ENCODE measurements at regions not wholly inside any gene's neighbourhood (a gene's known extent, or its start where the extent isn't known, plus 50 kb on each side); places are given as distances from the start of the nearest gene placed in this dataset.
A peak's percentile ranks its signal among the peaks of the same experiment; 100 is the strongest.

DNA sequence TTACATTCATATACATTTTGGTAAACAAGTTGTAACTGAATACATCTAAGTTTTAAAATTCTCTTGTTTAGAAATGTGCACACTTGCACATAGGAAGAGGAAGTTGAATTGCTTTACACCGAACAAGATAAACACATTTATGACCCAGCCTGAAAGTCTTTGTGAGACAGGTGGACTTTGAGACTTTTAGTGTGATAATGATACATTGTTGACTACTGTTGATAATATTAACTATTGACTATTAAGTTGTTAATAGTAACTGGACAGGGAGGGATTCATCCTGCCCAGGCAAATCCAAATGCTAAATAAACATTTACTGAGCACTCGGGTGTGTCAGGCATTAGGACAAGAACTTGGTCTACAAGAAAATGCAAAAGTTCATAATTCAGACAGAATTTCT lies 68.0 kb downstream of the AVPR1A start:
- H3K4me3 ChIP-seq, result no peak overlapping the region
- no peak overlapping the region for H3K9ac ChIP-seq (ENCODE audit: insufficient read depth in 1 of 2, low read length in 2 of 2)
- no peak overlapping the region for H3K27ac ChIP-seq (ENCODE audit: low read depth in 1 of 2, low read length in 1 of 2)
- no peaks in the 10 kb centered on the region for H3K9me3 ChIP-seq (ENCODE audit: control insufficient read depth in 4 of 4, insufficient read depth in 3 of 4, low read length in 3 of 4)
- DNase-seq, result no peak
- no peak for ATAC-seq (ENCODE audit: insufficient read depth, low FRiP score)
- no peaks in the 10 kb centered on the region for H3K36me3 ChIP-seq (ENCODE audit: control insufficient read depth in 4 of 4, insufficient read depth in 4 of 4, low read length in 4 of 4)
- H3K27me3 ChIP-seq (ENCODE audit: control insufficient read depth in 3 of 3, insufficient read depth in 3 of 3, low read length in 2 of 3), result peaks cover 0 to 6% (median 0%) of the 10 kb centered on the region in 3 donors
- H3K4me1 ChIP-seq (ENCODE audit: control insufficient read depth in 5 of 5, insufficient read depth in 5 of 5, low read length in 5 of 5), result no peaks in the 10 kb centered on the region
- TF ChIP-seq CTCF (IDR thresholded peaks at IDR 0.05; ENCODE audit: control extremely low read depth, extremely low read depth), result no peak
- 51 to 61% methylated on average over 2 of the region's 2 CpGs for WGBS, 2 donors

DNA sequence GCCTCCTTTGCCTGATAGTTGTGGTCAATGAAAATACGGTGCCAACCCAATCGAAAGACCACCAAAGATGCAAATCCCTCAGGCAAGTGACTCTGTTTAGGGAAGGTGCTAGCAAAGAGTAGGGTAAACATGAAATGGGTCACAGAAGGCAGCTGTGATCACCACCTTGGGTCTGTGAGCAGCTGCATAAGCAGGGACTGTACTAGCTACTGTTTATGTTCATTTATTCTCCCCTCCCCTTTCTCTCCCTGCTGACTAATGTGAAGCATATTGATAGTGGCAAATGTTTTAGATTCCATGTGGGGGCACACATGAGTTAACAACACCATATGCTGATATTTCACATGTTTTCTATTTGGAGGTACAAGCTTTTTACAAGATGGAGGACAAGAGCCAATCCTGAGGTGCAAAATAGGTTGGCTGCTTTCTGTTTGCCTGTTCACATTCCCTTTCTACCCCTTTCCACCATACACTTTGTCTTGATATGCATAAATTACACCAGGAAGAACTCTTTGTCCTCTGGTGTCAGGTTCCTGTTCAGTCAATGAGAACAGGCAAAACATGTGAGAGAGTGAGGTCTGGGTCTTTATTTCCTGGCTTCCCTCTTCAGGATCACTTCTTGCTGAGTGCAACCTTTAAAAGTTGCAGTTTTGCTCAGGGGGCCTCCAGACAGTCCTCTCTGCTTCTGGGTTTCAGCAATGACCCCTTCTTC lies 71.1 kb downstream of the AVPR1A start:
- DNase-seq (peak in 1 of 3 donors; percentile 13), ATAC-seq (ENCODE audit: insufficient read depth, low FRiP score) (no peak)
- Histone ChIP-seq H3K36me3 (ENCODE audit: control insufficient read depth in 4 of 4, insufficient read depth in 4 of 4, low read length in 4 of 4) (no peaks in the 10 kb centered on the region), H3K9ac (ENCODE audit: insufficient read depth in 1 of 2, low read length in 2 of 2) (no peak overlapping the region), H3K27me3 (ENCODE audit: control insufficient read depth in 3 of 3, insufficient read depth in 3 of 3, low read length in 2 of 3) (peaks cover 0 to 28% (median 0%) of the 10 kb centered on the region in 3 donors), H3K9me3 (ENCODE audit: control insufficient read depth in 4 of 4, insufficient read depth in 3 of 4, low read length in 3 of 4) (no peaks in the 10 kb centered on the region), H3K4me1 (ENCODE audit: control insufficient read depth in 5 of 5, insufficient read depth in 5 of 5, low read length in 5 of 5) (no peaks in the 10 kb centered on the region), H3K4me3 (no peak overlapping the region), H3K27ac (ENCODE audit: low read depth in 1 of 2, low read length in 1 of 2) (no peak overlapping the region)
- 94 to 100% methylated on average over 2 of the region's 2 CpGs for WGBS, 2 donors
- TF ChIP-seq CTCF (IDR thresholded peaks at IDR 0.05; ENCODE audit: control extremely low read depth, extremely low read depth), result no peak

- no peaks in the 10 kb centered on the region for H3K36me3 ChIP-seq (ENCODE audit: control insufficient read depth in 4 of 4, insufficient read depth in 4 of 4, low read length in 4 of 4)
- peaks cover 0 to 29% (median 0%) of the 10 kb centered on the region in 3 donors for H3K27me3 ChIP-seq (ENCODE audit: control insufficient read depth in 3 of 3, insufficient read depth in 3 of 3, low read length in 2 of 3)
- no peak for DNase-seq
- TF ChIP-seq CTCF (IDR thresholded peaks at IDR 0.05; ENCODE audit: control extremely low read depth, extremely low read depth), result no peak
- ATAC-seq (ENCODE audit: insufficient read depth, low FRiP score), result no peak
- no peak overlapping the region for H3K9ac ChIP-seq (ENCODE audit: insufficient read depth in 1 of 2, low read length in 2 of 2)
- no peaks in the 10 kb centered on the region for H3K9me3 ChIP-seq (ENCODE audit: control insufficient read depth in 4 of 4, insufficient read depth in 3 of 4, low read length in 3 of 4)
- no peak overlapping the region for H3K27ac ChIP-seq (ENCODE audit: low read depth in 1 of 2, low read length in 1 of 2)
- H3K4me1 ChIP-seq (ENCODE audit: control insufficient read depth in 5 of 5, insufficient read depth in 5 of 5, low read length in 5 of 5), result no peaks in the 10 kb centered on the region
- no peak overlapping the region for H3K4me3 ChIP-seq
- 94 to 100% methylated on average over 2 of the region's 2 CpGs for WGBS, 2 donors
These were observed 72.1 kb downstream of the AVPR1A start for GRCh38 chr12:63078906-63079305.
